AG09319 (cell line): ENCODE measurements at regions not wholly inside any gene's neighbourhood (a gene's known extent, or its start where the extent isn't known, plus 50 kb on each side); places are given as distances from the start of the nearest gene placed in this dataset.
"Not testable (repeated sequence)": the region's sequence is repeated elsewhere in the genome, so short reads cannot be mapped to it uniquely, and the experiment has no call there.

ENCODE experiments used
- DNase-seq: peaks from one replicate; pipeline ENCODE4 v3.0.0-alpha.2; 2010; ENCODE audit warnings: low read depth; ENCODE audit errors: extremely low read depth
- TF ChIP-seq, protein P1 (sequence below): IDR thresholded peaks from 2 replicates; pipeline ENCODE4 v1.5.1; 2011; ENCODE audit warnings: low read depth, mild to moderate bottlenecking, inconsistent platforms, low read length, moderate library complexity

DNA sequence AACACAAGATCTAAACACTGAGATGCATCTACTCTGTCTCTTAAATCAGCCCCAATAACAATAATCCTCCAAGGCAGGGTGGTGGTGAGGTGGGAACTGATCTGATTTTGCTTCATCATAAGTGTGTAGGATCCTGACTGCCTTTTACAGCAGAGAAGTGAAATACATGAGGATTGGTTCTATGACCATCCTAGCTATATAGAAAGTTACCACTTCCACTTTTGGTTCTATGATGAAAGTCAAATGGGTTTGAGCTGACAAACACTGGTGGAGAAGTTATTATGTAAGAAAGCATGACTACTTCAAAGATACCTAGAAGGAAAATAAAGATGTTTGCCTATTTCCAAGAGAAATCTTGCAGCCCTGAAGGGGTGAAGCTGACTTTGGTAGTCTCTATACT is 181.6 kb downstream of the NKX6-1 start:
- DNase-seq = no peak
- TF ChIP-seq, protein P1, sequence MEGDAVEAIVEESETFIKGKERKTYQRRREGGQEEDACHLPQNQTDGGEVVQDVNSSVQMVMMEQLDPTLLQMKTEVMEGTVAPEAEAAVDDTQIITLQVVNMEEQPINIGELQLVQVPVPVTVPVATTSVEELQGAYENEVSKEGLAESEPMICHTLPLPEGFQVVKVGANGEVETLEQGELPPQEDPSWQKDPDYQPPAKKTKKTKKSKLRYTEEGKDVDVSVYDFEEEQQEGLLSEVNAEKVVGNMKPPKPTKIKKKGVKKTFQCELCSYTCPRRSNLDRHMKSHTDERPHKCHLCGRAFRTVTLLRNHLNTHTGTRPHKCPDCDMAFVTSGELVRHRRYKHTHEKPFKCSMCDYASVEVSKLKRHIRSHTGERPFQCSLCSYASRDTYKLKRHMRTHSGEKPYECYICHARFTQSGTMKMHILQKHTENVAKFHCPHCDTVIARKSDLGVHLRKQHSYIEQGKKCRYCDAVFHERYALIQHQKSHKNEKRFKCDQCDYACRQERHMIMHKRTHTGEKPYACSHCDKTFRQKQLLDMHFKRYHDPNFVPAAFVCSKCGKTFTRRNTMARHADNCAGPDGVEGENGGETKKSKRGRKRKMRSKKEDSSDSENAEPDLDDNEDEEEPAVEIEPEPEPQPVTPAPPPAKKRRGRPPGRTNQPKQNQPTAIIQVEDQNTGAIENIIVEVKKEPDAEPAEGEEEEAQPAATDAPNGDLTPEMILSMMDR = no peak

DNA sequence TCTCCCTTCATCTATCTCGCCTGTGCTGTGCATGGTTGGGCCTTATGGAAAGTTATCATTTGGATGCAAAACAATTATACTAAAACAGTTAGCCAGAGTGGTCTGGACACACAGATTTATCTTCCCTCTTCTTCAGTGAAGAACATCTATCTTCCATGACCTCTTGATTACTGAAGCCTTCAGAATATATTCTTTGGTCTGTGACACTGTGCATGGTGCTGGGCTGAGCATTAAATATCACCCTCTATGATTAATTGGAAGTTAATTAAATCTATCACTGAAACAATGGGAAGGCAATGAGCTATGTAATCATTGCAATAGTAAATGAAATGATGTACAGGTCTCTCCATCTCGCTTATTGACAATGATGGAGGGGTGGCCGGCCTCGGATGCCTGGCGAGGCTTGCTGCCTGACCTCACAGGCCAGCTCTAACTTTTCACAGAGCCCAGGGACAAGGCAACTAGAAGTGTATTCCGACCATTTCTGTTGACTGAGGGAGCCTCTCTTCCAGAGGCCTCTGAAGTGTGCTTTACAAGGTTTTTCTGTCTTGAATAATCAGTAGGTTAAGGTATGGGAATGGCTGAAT is 186.6 kb downstream of the NKX6-1 start:
- DNase-seq = no peak

DNA sequence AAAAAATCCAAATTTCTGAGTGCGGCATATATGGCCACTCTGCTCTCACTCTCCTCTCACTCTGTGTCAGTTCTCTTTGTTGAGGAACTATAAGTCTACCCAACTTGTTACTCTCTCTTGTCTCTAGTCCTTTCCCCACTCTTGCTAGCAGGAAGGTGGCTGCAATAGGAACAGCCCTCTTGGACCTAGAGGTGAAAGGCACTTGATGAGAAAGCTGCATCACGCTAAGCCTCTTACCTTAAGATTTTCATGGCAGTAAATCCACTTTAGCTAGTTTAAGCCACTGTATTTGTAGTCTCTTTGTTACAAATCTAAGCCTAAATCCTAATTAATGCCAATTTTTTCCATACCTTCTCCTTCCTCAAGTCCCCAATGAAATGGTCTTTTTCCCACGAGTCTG is 189.9 kb downstream of the NKX6-1 start:
- TF ChIP-seq, protein P1 = no peak
- DNase-seq = no peak

More for the DNA sequence above, 186.6 kb downstream of the NKX6-1 start:
- TF ChIP-seq, protein P1 = no peak

DNA sequence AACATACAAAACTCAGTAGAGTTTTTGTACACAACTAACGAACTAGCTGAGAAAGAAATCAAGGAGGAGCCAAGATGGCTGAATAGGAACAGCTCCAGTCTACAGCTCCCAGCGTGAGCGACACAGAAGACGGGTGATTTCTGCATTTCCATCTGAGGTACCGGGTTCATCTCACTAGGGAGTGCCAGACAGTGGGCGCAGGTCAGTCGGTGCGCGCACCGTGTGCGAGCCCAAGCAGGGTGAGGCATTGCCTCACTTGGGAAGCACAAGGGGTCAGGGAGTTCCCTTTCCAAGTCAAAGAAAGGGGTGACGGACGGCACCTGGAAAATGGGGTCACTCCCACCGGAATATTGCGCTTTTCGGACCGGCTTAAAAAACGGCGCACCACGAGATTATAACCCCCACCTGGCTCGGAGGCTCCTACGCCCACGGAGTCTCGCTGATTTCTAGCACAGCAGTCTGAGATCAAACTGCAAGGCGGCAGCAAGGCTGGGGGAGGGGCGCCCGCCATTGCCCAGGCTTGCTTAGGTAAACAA is 200.3 kb downstream of the NKX6-1 start:
- not testable (repeated sequence) for DNase-seq

DNA sequence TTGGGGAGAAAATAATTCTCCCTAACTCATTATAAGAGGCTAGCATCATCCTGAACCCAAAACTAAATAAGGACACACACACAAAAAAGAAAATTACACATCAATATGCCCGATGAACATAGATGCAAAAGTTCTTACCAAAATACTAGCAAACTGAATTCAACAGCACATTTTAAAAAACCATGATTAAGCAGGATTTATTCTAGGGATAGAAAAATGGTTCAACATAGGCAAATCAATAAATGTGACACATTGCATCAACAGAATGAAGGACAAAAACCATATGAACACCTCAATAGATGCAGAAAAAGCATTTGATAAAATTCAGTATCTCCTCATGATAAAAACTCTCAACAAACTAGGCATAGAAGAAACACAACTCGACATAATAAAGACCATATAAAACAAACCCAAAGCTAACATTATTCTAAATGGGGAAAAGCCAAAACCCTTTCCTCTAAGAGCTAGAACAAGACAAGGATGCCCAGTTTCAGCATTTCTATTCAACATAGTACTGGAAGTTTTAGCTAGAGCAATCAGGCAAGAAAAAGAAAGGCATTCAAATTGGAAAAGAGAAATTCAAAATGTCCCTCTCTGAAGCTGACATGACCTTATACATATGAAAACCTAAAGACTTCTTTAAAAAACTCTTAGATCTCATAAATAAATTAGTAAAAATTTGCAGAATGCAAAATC is 200.9 kb downstream of the NKX6-1 start:
- DNase-seq = no peak
- TF ChIP-seq, protein P1 = no peak

DNA sequence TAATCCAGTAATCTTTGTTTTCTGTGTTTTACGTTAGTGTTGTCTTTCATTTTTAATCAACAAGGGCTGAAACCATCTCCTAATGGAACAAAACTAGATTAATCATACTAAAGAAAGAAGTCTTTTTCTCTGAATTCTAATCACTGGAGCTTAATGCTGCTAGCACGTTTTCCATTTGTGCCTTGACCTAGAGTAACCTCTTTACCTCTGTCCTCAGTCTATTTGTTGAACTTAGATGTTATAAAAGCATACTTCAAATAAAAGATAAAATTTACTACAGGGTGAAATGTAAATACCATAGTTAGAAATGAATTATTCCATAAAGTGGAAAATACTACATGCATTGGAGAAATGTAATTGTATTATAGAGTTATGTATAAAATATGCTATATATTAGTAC is 207.1 kb downstream of the NKX6-1 start:
- TF ChIP-seq, protein P1 = no peak
- no peak for DNase-seq

DNA sequence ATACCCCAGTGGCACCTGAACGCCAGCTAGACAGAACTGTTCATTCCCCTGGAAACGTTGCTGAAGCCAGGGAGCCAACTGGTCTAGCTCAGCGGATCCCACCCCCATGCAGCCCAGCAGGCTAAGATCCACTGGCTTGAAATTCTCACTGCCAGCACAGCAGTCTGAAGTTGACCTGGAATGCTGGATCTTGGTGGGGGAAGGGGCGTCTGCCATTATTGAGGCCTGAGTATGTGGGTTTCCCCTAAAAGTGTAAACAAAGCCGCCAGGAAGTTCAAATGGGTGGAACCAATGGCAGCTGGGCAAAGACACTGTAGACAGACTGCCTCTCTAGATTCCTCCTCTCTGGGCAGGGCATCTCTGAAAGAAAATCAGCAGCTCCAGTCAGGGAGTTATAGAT is 213.0 kb downstream of the NKX6-1 start:
- TF ChIP-seq, protein P1 = no peak
- no peak for DNase-seq
